ENCODE measurements at regions not wholly inside any gene's neighbourhood (a gene's known extent, or its start where the extent isn't known, plus 50 kb on each side); places are given as distances from the start of the nearest gene placed in this dataset.

DNA sequence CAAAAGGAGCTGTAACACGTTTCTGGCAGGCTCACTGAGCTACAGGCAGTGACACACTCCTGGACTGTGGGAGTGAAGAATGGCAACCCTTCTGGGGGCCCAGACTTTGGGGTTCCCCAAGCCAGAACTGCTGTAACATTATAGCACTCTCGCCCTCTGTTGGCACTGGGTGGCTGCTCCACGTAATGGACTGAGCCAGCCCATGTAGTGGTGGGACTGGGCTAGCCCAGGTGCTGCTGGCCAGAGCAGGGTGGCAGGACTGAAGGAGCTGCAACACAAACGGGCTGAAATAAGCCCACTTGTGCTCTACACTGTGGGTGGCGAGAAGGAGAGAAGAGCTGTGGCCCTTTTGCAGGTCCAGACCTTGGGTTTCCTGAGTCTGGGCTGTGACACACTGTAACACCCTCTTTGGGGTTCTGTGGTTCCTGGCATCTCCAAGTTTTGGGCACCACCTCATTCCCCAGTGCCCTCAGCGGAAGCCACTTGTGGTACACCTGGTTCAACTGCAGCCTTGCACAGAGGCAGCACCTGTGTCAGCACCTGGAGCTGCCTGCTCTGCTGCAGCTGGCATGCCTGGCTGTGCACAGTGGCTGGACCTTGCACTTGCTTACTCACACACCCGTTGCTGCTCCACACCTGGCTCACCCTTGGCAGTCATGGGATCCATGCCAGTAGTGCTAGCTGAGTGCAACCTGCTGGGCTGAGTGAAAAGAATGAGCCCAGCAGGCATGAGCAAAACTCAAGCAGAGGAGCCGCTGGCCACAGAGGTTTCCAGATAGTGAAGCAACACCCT is 95.0 kb upstream of the PRR16 start:
- TF ChIP-seq, protein P1, sequence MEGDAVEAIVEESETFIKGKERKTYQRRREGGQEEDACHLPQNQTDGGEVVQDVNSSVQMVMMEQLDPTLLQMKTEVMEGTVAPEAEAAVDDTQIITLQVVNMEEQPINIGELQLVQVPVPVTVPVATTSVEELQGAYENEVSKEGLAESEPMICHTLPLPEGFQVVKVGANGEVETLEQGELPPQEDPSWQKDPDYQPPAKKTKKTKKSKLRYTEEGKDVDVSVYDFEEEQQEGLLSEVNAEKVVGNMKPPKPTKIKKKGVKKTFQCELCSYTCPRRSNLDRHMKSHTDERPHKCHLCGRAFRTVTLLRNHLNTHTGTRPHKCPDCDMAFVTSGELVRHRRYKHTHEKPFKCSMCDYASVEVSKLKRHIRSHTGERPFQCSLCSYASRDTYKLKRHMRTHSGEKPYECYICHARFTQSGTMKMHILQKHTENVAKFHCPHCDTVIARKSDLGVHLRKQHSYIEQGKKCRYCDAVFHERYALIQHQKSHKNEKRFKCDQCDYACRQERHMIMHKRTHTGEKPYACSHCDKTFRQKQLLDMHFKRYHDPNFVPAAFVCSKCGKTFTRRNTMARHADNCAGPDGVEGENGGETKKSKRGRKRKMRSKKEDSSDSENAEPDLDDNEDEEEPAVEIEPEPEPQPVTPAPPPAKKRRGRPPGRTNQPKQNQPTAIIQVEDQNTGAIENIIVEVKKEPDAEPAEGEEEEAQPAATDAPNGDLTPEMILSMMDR (IDR thresholded peaks at IDR 0.05; ENCODE audit: extremely low read depth, insufficient read depth, missing control alignments): no peak
- in situ Hi-C loops (cut with MboI; ENCODE audit: low pct_unique_long_range_greater_than_20kb, low sequenced_read_pairs, unreplicated experiment): no loop called here
- DNase-seq (ENCODE audit: low spot score): no peak

DNA sequence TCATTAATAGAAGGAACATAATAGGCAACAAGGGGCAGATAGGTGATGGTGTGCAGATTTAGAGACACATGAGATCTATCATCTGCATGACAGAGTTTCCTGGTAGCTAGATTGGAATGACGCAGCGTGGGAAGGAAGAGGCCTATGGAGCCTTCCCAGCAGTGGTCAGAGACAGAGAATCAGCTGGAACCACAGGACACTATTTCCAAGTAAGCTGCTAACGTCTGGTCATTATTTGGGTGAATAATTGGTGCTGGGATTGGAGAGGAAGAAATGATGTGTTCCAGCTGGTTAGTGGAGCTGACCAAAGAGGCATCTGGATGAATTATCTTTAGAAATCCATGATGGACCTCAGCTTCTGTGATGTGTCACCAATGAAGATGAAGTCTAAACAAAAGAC is 91.2 kb upstream of the PRR16 start:
- no peak for DNase-seq (ENCODE audit: low spot score)
- TF ChIP-seq, protein P1 (IDR thresholded peaks at IDR 0.05; ENCODE audit: extremely low read depth, insufficient read depth, missing control alignments): no peak
- in situ Hi-C loops (cut with MboI; ENCODE audit: low pct_unique_long_range_greater_than_20kb, low sequenced_read_pairs, unreplicated experiment): no loop called here

DNA sequence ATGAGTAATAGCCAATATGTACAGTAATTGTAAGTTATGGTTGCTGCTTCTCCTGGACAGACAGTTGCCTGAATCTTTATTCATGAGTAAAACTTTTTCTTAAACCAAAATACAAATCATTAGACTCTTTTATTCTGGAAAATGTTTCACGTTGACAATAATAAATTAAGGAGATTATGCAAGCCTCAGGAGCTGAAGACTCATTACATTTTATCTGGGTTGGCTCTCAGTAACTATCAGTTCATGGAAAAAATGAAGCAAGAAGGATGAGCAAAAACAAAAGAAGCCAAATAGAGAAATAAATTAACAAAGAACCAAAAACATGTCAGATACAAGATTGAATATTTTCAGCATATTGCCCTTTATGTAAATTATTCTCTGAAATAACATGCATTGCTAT is 88.9 kb upstream of the PRR16 start:
- TF ChIP-seq, protein P1 (IDR thresholded peaks at IDR 0.05; ENCODE audit: extremely low read depth, insufficient read depth, missing control alignments): no peak
- in situ Hi-C loops (cut with MboI; ENCODE audit: low pct_unique_long_range_greater_than_20kb, low sequenced_read_pairs, unreplicated experiment): no loop called here

DNA sequence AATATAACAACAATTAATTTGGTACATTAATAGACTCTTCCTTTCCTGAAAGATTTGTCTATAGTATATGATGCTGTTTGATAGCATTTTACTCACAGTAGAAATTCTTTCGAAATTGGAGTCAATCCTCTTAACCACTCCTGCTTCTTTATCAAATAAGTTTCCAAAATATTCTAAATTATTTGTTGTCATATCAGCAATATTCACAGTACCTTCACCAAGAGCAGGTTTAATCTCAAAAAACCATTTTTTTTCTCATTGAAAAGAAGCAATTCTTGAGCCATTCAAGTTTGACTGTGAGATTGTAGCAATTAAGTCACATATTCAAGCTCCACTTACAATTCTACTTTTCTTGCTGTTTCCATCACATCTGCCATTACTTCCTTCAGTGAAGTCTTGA is 83.5 kb upstream of the PRR16 start:
- no peak for DNase-seq (ENCODE audit: low spot score)
- in situ Hi-C loops (cut with MboI; ENCODE audit: low pct_unique_long_range_greater_than_20kb, low sequenced_read_pairs, unreplicated experiment): no loop called here
- TF ChIP-seq, protein P1 (IDR thresholded peaks at IDR 0.05; ENCODE audit: extremely low read depth, insufficient read depth, missing control alignments): no peak

More for the DNA sequence above, 88.9 kb upstream of the PRR16 start:
- no peak for DNase-seq (ENCODE audit: low spot score)

DNA sequence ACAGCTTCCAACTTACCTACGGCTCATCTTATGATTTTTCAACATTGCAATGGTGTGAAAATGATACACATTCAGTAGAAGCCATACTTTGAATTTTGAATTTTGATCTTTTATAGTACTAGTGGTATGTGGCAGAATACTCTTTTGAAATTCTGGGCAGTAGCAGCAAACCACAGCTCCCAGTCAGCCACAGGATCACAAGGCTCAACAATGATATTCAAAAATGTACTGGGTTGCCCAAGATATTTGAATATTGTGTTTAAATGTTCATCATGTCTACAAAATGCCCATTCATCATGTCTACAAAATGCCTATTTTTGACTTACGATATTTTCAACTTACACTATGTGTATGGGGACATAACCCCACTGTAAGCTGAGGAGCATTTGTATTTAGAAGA is 81.3 kb upstream of the PRR16 start:
- TF ChIP-seq, protein P1 (IDR thresholded peaks at IDR 0.05; ENCODE audit: extremely low read depth, insufficient read depth, missing control alignments): no peak
- in situ Hi-C loops (cut with MboI; ENCODE audit: low pct_unique_long_range_greater_than_20kb, low sequenced_read_pairs, unreplicated experiment): no loop called here
- no peak for DNase-seq (ENCODE audit: low spot score)

DNA sequence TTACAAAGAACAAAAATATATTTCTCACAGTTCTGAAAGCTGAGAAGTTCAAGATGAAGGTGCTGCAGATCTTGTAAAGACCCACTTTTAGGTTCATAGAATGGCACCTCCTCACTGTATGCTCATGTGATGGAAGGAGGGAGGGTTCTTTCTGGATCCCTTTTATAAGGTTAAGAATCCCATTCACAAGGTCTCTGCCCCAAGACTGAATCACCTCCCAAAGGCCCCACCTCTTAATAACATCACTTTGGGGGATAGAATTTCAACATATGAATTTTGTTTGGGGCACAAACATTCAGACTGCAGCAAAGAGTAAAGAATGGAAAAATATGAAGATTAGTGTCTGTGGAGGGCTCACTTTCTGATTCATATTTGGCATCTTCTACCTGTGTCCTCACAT is 77.1 kb upstream of the PRR16 start:
- no peak for DNase-seq (ENCODE audit: low spot score)
- in situ Hi-C loops (cut with MboI; ENCODE audit: low pct_unique_long_range_greater_than_20kb, low sequenced_read_pairs, unreplicated experiment): no loop called here
- TF ChIP-seq, protein P1 (IDR thresholded peaks at IDR 0.05; ENCODE audit: extremely low read depth, insufficient read depth, missing control alignments): no peak
